ENCODE measurements at regions not wholly inside any gene's neighbourhood (a gene's known extent, or its start where the extent isn't known, plus 50 kb on each side); places are given as distances from the start of the nearest gene placed in this dataset.
"Not testable (repeated sequence)": the region's sequence is repeated elsewhere in the genome, so short reads cannot be mapped to it uniquely, and the experiment has no call there.

DNA sequence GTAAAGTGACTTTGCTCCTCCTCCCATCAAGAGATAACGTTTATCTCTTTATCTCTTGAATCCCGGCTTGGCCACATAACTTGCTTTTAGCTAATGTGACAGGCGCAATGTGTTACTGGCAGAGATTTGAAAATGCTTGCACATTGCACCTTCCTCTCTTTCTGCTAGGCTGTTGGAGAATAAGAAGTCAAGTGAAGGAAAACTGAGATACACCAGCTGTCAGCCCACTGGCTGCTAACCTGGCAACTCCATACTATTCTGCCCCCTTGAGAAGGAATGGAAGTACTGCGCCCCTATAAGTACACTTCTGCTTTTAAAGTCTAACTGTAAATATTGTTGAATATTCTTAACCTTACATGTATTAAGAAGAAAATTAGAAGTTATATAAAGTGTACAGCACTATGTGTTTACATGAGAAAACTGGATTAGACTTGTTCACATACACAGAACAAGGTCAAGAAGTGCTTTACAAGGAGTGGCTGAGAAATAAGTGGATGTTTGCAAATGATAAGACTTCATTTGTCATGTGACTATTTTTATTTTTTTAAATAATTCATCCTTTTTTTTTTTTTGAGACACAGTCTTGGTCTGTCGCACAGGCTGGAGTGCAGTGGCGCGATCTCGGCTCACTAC lies 424.5 kb upstream of the CTSO start:
- DNase-seq = no peak
- H3K27ac Mint-ChIP-seq = no peak overlapping the region
- CTCF ChIA-PET = no interaction called here
- no peaks in the 10 kb centered on the region for H3K36me3 Mint-ChIP-seq
- no peaks in the 10 kb centered on the region for H3K27me3 Mint-ChIP-seq
- H3K4me3 Mint-ChIP-seq = no peak overlapping the region
- peaks cover 2% of the 10 kb centered on the region for H3K9me3 Mint-ChIP-seq
- H3K4me1 Mint-ChIP-seq = no peaks in the 10 kb centered on the region

GRCh38 chr4:156377036-156377710 lies 423.5 kb upstream of the CTSO start:
- H3K4me1 Mint-ChIP-seq = no peaks in the 10 kb centered on the region
- no peak overlapping the region for H3K27ac Mint-ChIP-seq

GRCh38 chr4:156374894-156375293 lies 421.2 kb upstream of the CTSO start:
- Mint-ChIP-seq H3K9me3 (peaks cover 1% of the 10 kb centered on the region), H3K36me3 (no peaks in the 10 kb centered on the region), H3K27ac (no peak overlapping the region), H3K27me3 (no peaks in the 10 kb centered on the region), H3K4me3 (no peak overlapping the region), H3K4me1 (no peaks in the 10 kb centered on the region)
- no peak for DNase-seq
- CTCF ChIA-PET = no interaction called here

More at GRCh38 chr4:156377036-156377710, 423.5 kb upstream of the CTSO start:
- CTCF ChIA-PET = no interaction called here
- Mint-ChIP-seq H3K27me3 (no peaks in the 10 kb centered on the region), H3K9me3 (peaks cover 3% of the 10 kb centered on the region), H3K36me3 (no peaks in the 10 kb centered on the region), H3K4me3 (no peak overlapping the region)
- no peak for DNase-seq

DNA sequence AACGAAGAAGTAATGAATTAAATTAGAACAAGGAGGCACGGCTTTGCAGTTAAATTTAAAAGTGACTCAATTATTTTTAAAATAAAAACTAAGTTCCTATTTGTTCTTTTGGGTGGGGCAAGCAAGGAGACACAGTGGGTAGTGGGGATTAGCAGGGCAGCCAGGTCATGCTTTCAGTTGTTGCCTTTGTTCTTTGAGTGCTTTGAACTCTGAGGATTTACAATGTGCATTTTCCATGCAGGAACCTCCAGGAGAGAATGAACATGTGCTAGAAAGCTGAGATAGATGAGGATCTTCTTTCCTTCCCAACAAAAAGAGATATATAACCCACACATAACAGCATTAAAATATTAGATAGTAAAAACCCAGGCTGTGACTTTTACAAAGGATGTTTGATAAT lies 420.4 kb upstream of the CTSO start:
- no peaks in the 10 kb centered on the region for H3K4me1 Mint-ChIP-seq
- H3K36me3 Mint-ChIP-seq = no peaks in the 10 kb centered on the region
- no peaks in the 10 kb centered on the region for H3K27me3 Mint-ChIP-seq
- CTCF ChIA-PET = no interaction called here
- DNase-seq = no peak
- H3K4me3 Mint-ChIP-seq = no peak overlapping the region
- H3K27ac Mint-ChIP-seq = no peak overlapping the region
- peaks cover 1% of the 10 kb centered on the region for H3K9me3 Mint-ChIP-seq

DNA sequence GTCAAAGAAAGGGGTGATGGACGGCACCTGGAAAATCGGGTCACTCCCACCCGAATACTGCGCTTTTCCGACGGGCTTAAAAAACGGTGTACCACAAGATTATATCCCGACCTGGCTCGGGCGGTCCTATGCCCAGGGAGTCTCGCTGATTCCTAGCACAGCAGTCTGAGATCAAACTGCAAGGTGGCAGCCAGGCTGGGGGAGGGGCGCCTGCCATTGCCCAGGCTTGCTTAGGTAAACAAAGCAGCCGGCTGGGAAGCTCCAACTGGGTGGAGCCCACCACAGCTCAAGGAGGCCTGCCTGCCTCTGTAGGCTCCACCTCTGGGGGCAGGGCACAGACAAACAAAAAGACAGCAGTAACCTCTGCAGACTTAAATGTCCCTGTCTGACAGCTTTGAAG lies 413.8 kb upstream of the CTSO start:
- not testable (repeated sequence) for H3K36me3 Mint-ChIP-seq

GRCh38 chr4:156362581-156362980 lies 408.9 kb upstream of the CTSO start:
- CTCF ChIA-PET = no interaction called here
- no peaks in the 10 kb centered on the region for H3K4me1 Mint-ChIP-seq
- H3K4me3 Mint-ChIP-seq = no peak overlapping the region
- H3K27me3 Mint-ChIP-seq = no peaks in the 10 kb centered on the region
- DNase-seq = no peak
- H3K9me3 Mint-ChIP-seq = peaks cover under 1% of the 10 kb centered on the region
- H3K36me3 Mint-ChIP-seq = no peaks in the 10 kb centered on the region
- no peak overlapping the region for H3K27ac Mint-ChIP-seq

More for the DNA sequence above, 413.8 kb upstream of the CTSO start:
- H3K4me1 Mint-ChIP-seq, DNase-seq, H3K27me3 Mint-ChIP-seq, H3K4me3 Mint-ChIP-seq, CTCF ChIA-PET, H3K27ac Mint-ChIP-seq, H3K9me3 Mint-ChIP-seq: not testable (repeated sequence)

GRCh38 chr4:156347412-156348075 lies 393.9 kb upstream of the CTSO start:
- no peak for DNase-seq
- Mint-ChIP-seq H3K27me3 (no peaks in the 10 kb centered on the region), H3K4me3 (no peak overlapping the region), H3K27ac (no peak overlapping the region), H3K36me3 (no peaks in the 10 kb centered on the region), H3K9me3 (no peaks in the 10 kb centered on the region), H3K4me1 (no peaks in the 10 kb centered on the region)
- CTCF ChIA-PET = no interaction called here

- CTCF ChIA-PET = no interaction called here
- H3K27me3 Mint-ChIP-seq = no peaks in the 10 kb centered on the region
- H3K4me3 Mint-ChIP-seq = no peak overlapping the region
- H3K9me3 Mint-ChIP-seq = no peaks in the 10 kb centered on the region
- H3K36me3 Mint-ChIP-seq = no peaks in the 10 kb centered on the region
- H3K4me1 Mint-ChIP-seq = no peaks in the 10 kb centered on the region
- no peak overlapping the region for H3K27ac Mint-ChIP-seq
- DNase-seq = no peak
Measured at GRCh38 chr4:156346959-156347385, 393.3 kb upstream of the CTSO start.

DNA sequence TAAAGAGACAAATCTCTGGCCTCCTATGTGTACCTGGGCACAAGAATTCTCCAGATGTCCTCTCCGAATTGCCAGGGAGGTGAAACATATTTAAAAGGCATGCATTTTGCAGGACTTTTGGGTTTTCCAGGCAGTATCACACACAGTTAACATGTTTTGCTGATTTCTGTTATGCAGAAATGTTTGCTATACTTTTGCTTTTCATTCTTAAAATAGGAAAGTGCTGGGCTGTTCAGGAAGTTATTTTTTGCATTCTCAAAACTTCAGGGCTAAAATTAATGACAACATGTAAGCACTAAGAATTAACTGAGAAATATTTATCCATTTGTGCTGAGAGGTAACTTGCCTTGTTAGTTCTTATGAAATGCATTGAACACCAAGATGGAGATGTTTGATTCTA lies 390.7 kb upstream of the CTSO start:
- no peaks in the 10 kb centered on the region for H3K27me3 Mint-ChIP-seq
- DNase-seq = no peak
- CTCF ChIA-PET = no interaction called here
- H3K4me1 Mint-ChIP-seq = no peaks in the 10 kb centered on the region
- no peaks in the 10 kb centered on the region for H3K36me3 Mint-ChIP-seq
- no peak overlapping the region for H3K27ac Mint-ChIP-seq
- no peak overlapping the region for H3K4me3 Mint-ChIP-seq
- H3K9me3 Mint-ChIP-seq = no peaks in the 10 kb centered on the region

GRCh38 chr4:156336511-156336910 lies 382.8 kb upstream of the CTSO start:
- H3K9me3 Mint-ChIP-seq = no peaks in the 10 kb centered on the region
- H3K27me3 Mint-ChIP-seq = no peaks in the 10 kb centered on the region
- no peak for DNase-seq
- CTCF ChIA-PET = no interaction called here
- H3K36me3 Mint-ChIP-seq = no peaks in the 10 kb centered on the region
- H3K27ac Mint-ChIP-seq = no peak overlapping the region
- no peak overlapping the region for H3K4me3 Mint-ChIP-seq
- no peaks in the 10 kb centered on the region for H3K4me1 Mint-ChIP-seq

DNA sequence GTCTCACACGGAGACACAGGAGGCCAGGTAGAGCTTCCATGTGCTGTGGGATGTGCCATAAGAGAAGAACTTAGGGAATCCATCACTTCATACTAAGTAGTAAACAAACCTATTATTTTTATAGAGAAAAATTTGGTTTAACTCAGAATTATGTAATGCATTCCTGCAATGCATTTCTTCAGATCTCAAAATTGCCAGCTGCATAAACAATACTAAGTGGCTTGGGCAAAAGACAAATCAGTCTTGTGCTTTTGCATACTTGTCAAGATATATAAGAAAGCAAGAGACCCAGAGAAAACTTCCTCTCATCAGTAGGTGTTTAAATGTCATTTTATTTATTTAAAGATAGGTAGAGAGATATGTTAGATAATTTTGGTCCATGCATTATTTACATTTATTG lies 382.1 kb upstream of the CTSO start:
- no peaks in the 10 kb centered on the region for H3K4me1 Mint-ChIP-seq
- CTCF ChIA-PET = no interaction called here

DNA sequence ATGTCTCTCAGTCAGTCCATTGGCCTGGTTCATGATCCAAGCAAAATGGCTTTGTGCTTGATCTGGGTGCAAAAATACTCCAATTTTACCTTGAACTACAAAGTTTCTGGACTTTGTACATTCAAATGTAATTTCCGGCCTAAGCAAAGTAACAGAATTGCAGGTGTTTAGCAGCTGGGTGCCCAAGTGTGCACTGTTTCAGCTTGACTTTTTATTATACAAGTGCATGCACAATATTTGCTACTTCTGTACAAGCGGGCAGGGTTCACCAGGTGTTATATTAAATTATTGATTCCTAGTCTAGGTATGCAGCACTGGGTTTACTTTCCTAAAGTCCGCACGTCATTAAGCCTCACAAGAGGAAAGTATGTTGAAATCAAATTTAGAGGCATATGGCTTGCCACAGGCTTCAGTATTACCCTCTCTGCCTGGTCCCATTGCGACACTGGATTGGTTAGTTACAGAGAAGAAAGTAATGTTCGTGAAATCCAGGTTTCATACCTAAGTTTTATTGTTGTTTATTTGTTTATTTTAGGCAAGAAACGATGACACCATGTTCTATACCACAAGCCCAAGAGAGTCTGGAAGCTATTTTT lies 376.9 kb upstream of the CTSO start:
- Mint-ChIP-seq H3K9me3 (peaks cover 1% of the 10 kb centered on the region), H3K27ac (no peak overlapping the region), H3K36me3 (no peaks in the 10 kb centered on the region), H3K27me3 (no peaks in the 10 kb centered on the region), H3K4me1 (no peaks in the 10 kb centered on the region), H3K4me3 (no peak overlapping the region)
- CTCF ChIA-PET = no interaction called here
- no peak for DNase-seq

More for the DNA sequence above, 382.1 kb upstream of the CTSO start:
- H3K9me3 Mint-ChIP-seq = no peaks in the 10 kb centered on the region
- H3K36me3 Mint-ChIP-seq = no peaks in the 10 kb centered on the region
- H3K27me3 Mint-ChIP-seq = no peaks in the 10 kb centered on the region
- DNase-seq = no peak
- H3K4me3 Mint-ChIP-seq = no peak overlapping the region
- no peak overlapping the region for H3K27ac Mint-ChIP-seq

DNA sequence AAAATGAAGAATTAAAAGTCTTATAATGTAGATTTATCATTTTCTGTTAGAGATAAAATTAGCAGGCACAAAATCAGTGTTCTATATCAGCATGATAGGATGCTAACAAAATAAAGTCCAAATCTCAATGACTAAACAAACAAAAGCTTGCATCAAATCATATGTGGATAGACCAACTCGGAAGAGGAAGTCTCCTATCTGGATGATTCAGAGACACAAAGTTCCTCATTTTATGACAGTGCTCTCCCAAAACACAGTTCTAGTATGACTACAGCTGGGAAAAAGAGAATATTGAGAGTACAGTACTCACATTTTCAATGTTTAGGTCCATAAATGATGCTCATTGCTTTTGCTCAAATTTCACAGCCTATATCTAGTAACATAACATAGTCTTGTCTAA lies 376.1 kb upstream of the CTSO start:
- Mint-ChIP-seq H3K36me3 (no peaks in the 10 kb centered on the region), H3K27me3 (no peaks in the 10 kb centered on the region), H3K27ac (no peak overlapping the region), H3K4me1 (no peaks in the 10 kb centered on the region), H3K9me3 (peaks cover 1% of the 10 kb centered on the region), H3K4me3 (no peak overlapping the region)
- CTCF ChIA-PET = interaction anchor here (0.6 kb wide), 1 partner anchor 1576 kb away, joined by 3 read pairs; no protein-coding TSS in a partner anchor
- no peak for DNase-seq

- Mint-ChIP-seq H3K4me3 (no peak overlapping the region), H3K4me1 (no peaks in the 10 kb centered on the region)
Measured at GRCh38 chr4:156328882-156329281, 375.2 kb upstream of the CTSO start.

DNA sequence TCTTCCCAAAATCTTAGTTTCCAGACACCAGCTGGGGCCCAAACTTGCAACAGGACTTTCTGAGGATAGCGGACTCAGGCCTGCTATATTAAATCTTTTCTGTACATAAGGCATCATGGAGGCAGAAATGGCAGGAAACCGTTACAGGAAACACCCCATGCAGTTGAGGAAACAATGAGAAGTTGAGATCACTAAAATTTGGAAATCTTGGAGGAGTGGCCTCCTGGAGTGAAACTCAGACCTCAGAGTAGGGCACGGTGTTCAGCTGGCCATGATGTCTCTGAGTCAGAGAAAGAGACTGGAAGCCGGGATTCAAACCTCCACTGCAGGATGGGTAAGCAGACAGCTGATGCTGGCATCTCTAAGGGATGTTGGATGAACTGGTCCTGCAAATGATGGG lies 372.6 kb upstream of the CTSO start:
- H3K36me3 Mint-ChIP-seq = no peaks in the 10 kb centered on the region
- CTCF ChIA-PET = no interaction called here
- no peak for DNase-seq
- peaks cover 1% of the 10 kb centered on the region for H3K9me3 Mint-ChIP-seq
- H3K4me1 Mint-ChIP-seq = no peaks in the 10 kb centered on the region
- no peak overlapping the region for H3K27ac Mint-ChIP-seq
- H3K4me3 Mint-ChIP-seq = no peak overlapping the region
- no peaks in the 10 kb centered on the region for H3K27me3 Mint-ChIP-seq

More at GRCh38 chr4:156328882-156329281, 375.2 kb upstream of the CTSO start:
- H3K27ac Mint-ChIP-seq = no peak overlapping the region
- no peaks in the 10 kb centered on the region for H3K36me3 Mint-ChIP-seq
- CTCF ChIA-PET = no interaction called here
- DNase-seq = no peak
- no peaks in the 10 kb centered on the region for H3K27me3 Mint-ChIP-seq
- H3K9me3 Mint-ChIP-seq = peaks cover 1% of the 10 kb centered on the region
